SK-N-SH (cell line): ENCODE measurements at regions not wholly inside any gene's neighbourhood (a gene's known extent, or its start where the extent isn't known, plus 50 kb on each side); places are given as distances from the start of the nearest gene placed in this dataset.

Experiments used
- RFX5 ChIP-seq: IDR thresholded peaks from 2 replicates; pipeline ENCODE4 v1.6.1; 2012; ENCODE audit warnings: mild to moderate bottlenecking, improper control_type of control experiment, low read length
- TAF1 ChIP-seq: IDR thresholded peaks from 2 replicates; pipeline ENCODE4 v1.6.1; 2012; ENCODE audit warnings: low read depth, mild to moderate bottlenecking, low read length, moderate library complexity, borderline replicate concordance
- YY1 ChIP-seq: IDR thresholded peaks from 2 replicates; pipeline ENCODE4 v1.4.0; 2012; ENCODE audit warnings: low read depth, mild to moderate bottlenecking
- TF ChIP-seq, protein P1 (sequence below): fragments of 200-600 bp; sonication (generic); IDR thresholded peaks from 2 replicates; pipeline ENCODE4 v1.6.1; 2017; ENCODE audit warnings: antibody characterized with exemption, mild to moderate bottlenecking, moderate library complexity

GRCh38 chr7:25671111-25671510 is 442.8 kb upstream of the NPVF start:
- TF ChIP-seq, protein P1, sequence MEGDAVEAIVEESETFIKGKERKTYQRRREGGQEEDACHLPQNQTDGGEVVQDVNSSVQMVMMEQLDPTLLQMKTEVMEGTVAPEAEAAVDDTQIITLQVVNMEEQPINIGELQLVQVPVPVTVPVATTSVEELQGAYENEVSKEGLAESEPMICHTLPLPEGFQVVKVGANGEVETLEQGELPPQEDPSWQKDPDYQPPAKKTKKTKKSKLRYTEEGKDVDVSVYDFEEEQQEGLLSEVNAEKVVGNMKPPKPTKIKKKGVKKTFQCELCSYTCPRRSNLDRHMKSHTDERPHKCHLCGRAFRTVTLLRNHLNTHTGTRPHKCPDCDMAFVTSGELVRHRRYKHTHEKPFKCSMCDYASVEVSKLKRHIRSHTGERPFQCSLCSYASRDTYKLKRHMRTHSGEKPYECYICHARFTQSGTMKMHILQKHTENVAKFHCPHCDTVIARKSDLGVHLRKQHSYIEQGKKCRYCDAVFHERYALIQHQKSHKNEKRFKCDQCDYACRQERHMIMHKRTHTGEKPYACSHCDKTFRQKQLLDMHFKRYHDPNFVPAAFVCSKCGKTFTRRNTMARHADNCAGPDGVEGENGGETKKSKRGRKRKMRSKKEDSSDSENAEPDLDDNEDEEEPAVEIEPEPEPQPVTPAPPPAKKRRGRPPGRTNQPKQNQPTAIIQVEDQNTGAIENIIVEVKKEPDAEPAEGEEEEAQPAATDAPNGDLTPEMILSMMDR = no peak
- TF ChIP-seq RFX5 (no peak), YY1 (no peak), TAF1 (no peak)
